Activated T-cell treated with anti-CD3 and anti-CD28 coated beads, Interleukin-2, amount 50 U/mL, for 24 hours (primary cell): ENCODE measurements at regions not wholly inside any gene's neighbourhood (a gene's known extent, or its start where the extent isn't known, plus 50 kb on each side); places are given as distances from the start of the nearest gene placed in this dataset.

Experiments
- DNase-seq: peaks from one replicate; pipeline ENCODE4 v3.0.0-alpha.2; 2020
- H3K27ac Mint-ChIP-seq: 2 replicates; pipeline ENCODE4 v1.8.0; 2020; ENCODE audit warnings: mild to moderate bottlenecking, mixed read lengths
- H3K27me3 Mint-ChIP-seq: 2 replicates; pipeline ENCODE4 v1.8.0; 2020; ENCODE audit warnings: mixed read lengths
- H3K36me3 Mint-ChIP-seq: 2 replicates; pipeline ENCODE4 v1.8.0; 2020; ENCODE audit warnings: low read depth, mixed read lengths
- H3K4me1 Mint-ChIP-seq: 2 replicates; pipeline ENCODE4 v1.8.0; 2020; ENCODE audit warnings: low read depth, mixed read lengths
- H3K4me3 Mint-ChIP-seq: 2 replicates; pipeline ENCODE4 v1.8.0; 2020; ENCODE audit warnings: mild to moderate bottlenecking, moderate library complexity, mixed read lengths
- H3K9me3 Mint-ChIP-seq: 2 replicates; pipeline ENCODE4 v1.8.0; 2020; ENCODE audit warnings: mixed read lengths

- H3K36me3 Mint-ChIP-seq = no peaks in the 10 kb centered on the region
- peak overlapping the region; percentile 69 for H3K4me3 Mint-ChIP-seq
- H3K27ac Mint-ChIP-seq = peak overlapping the region; percentile 88
- H3K9me3 Mint-ChIP-seq = peaks cover 11% of the 10 kb centered on the region
- H3K4me1 Mint-ChIP-seq = peaks cover 51% of the 10 kb centered on the region
- DNase-seq = peak; percentile 72
- H3K27me3 Mint-ChIP-seq = no peaks in the 10 kb centered on the region
Observed at GRCh38 chr2:9739531-9739964, 103.7 kb upstream of the TAF1B start.

- Mint-ChIP-seq H3K4me1 (peaks cover 43% of the 10 kb centered on the region), H3K36me3 (no peaks in the 10 kb centered on the region), H3K4me3 (no peak overlapping the region), H3K27me3 (no peaks in the 10 kb centered on the region), H3K27ac (no peak overlapping the region), H3K9me3 (peaks cover 4% of the 10 kb centered on the region)
- no peak for DNase-seq
Observed at GRCh38 chr2:9740382-9741073, 102.7 kb upstream of the TAF1B start.

- DNase-seq = no peak
- Mint-ChIP-seq H3K27ac (no peak overlapping the region), H3K27me3 (no peaks in the 10 kb centered on the region), H3K9me3 (peaks cover 4% of the 10 kb centered on the region), H3K4me1 (peaks cover 37% of the 10 kb centered on the region), H3K4me3 (no peak overlapping the region), H3K36me3 (no peaks in the 10 kb centered on the region)
Observed at GRCh38 chr2:9741110-9741509, 102.2 kb upstream of the TAF1B start.

GRCh38 chr2:9742601-9743000 is 100.7 kb upstream of the TAF1B start:
- Mint-ChIP-seq H3K4me1 (peaks cover 25% of the 10 kb centered on the region), H3K36me3 (no peaks in the 10 kb centered on the region), H3K9me3 (peaks cover 4% of the 10 kb centered on the region), H3K4me3 (no peak overlapping the region), H3K27me3 (no peaks in the 10 kb centered on the region), H3K27ac (no peak overlapping the region)
- no peak for DNase-seq

GRCh38 chr2:9744256-9745004 is 98.8 kb upstream of the TAF1B start:
- peaks cover 19% of the 10 kb centered on the region for H3K4me1 Mint-ChIP-seq
- no peak for DNase-seq
- no peaks in the 10 kb centered on the region for H3K36me3 Mint-ChIP-seq
- no peak overlapping the region for H3K4me3 Mint-ChIP-seq
- H3K27me3 Mint-ChIP-seq = no peaks in the 10 kb centered on the region
- no peak overlapping the region for H3K27ac Mint-ChIP-seq
- H3K9me3 Mint-ChIP-seq = peaks cover 4% of the 10 kb centered on the region

- Mint-ChIP-seq H3K4me1 (peaks cover 18% of the 10 kb centered on the region), H3K36me3 (no peaks in the 10 kb centered on the region), H3K27ac (no peak overlapping the region), H3K27me3 (no peaks in the 10 kb centered on the region), H3K4me3 (no peak overlapping the region), H3K9me3 (peaks cover 4% of the 10 kb centered on the region)
- DNase-seq = no peak
Observed at GRCh38 chr2:9745153-9745899, 97.9 kb upstream of the TAF1B start.

GRCh38 chr2:9747396-9747795 is 95.9 kb upstream of the TAF1B start:
- no peak for DNase-seq
- Mint-ChIP-seq H3K36me3 (no peaks in the 10 kb centered on the region), H3K4me1 (peaks cover 35% of the 10 kb centered on the region), H3K27me3 (no peaks in the 10 kb centered on the region), H3K9me3 (no peaks in the 10 kb centered on the region), H3K27ac (no peak overlapping the region), H3K4me3 (no peak overlapping the region)

GRCh38 chr2:9748577-9748976 is 94.7 kb upstream of the TAF1B start:
- no peak overlapping the region for H3K4me3 Mint-ChIP-seq
- H3K27me3 Mint-ChIP-seq = no peaks in the 10 kb centered on the region
- no peaks in the 10 kb centered on the region for H3K9me3 Mint-ChIP-seq
- no peak for DNase-seq
- peak overlapping the region; percentile 62 for H3K27ac Mint-ChIP-seq
- peaks cover 47% of the 10 kb centered on the region for H3K4me1 Mint-ChIP-seq
- no peaks in the 10 kb centered on the region for H3K36me3 Mint-ChIP-seq

- H3K27me3 Mint-ChIP-seq = no peaks in the 10 kb centered on the region
- peak overlapping the region; percentile 62 for H3K27ac Mint-ChIP-seq
- H3K36me3 Mint-ChIP-seq = no peaks in the 10 kb centered on the region
- no peak overlapping the region for H3K4me3 Mint-ChIP-seq
- H3K9me3 Mint-ChIP-seq = no peaks in the 10 kb centered on the region
- peaks cover 57% of the 10 kb centered on the region for H3K4me1 Mint-ChIP-seq
- no peak for DNase-seq
Observed at GRCh38 chr2:9749546-9750223, 93.6 kb upstream of the TAF1B start.

GRCh38 chr2:9750224-9751215 is 92.8 kb upstream of the TAF1B start:
- H3K4me3 Mint-ChIP-seq = no peak overlapping the region

GRCh38 chr2:9751831-9752230 is 91.4 kb upstream of the TAF1B start:
- H3K4me3 Mint-ChIP-seq = no peak overlapping the region
- peaks cover 16% of the 10 kb centered on the region for H3K27me3 Mint-ChIP-seq
- no peaks in the 10 kb centered on the region for H3K36me3 Mint-ChIP-seq
- H3K9me3 Mint-ChIP-seq = no peaks in the 10 kb centered on the region
- peak overlapping the region; percentile 96 for H3K27ac Mint-ChIP-seq
- no peak for DNase-seq
- H3K4me1 Mint-ChIP-seq = peaks cover 64% of the 10 kb centered on the region

More at GRCh38 chr2:9750224-9751215, 92.8 kb upstream of the TAF1B start:
- no peak for DNase-seq
- Mint-ChIP-seq H3K36me3 (no peaks in the 10 kb centered on the region), H3K27ac (peak overlapping the region; percentile 3), H3K4me1 (peaks cover 64% of the 10 kb centered on the region), H3K9me3 (no peaks in the 10 kb centered on the region), H3K27me3 (peaks cover 5% of the 10 kb centered on the region)

GRCh38 chr2:9752441-9753275 is 90.6 kb upstream of the TAF1B start:
- H3K4me1 Mint-ChIP-seq = peaks cover 70% of the 10 kb centered on the region
- peak overlapping the region; percentile 48 for H3K4me3 Mint-ChIP-seq
- H3K9me3 Mint-ChIP-seq = no peaks in the 10 kb centered on the region
- H3K27me3 Mint-ChIP-seq = peaks cover 23% of the 10 kb centered on the region
- peak overlapping the region; percentile 96 for H3K27ac Mint-ChIP-seq
- DNase-seq = peak; percentile 88
- H3K36me3 Mint-ChIP-seq = no peaks in the 10 kb centered on the region

- DNase-seq = peak; percentile 69
- Mint-ChIP-seq H3K9me3 (no peaks in the 10 kb centered on the region), H3K27me3 (peaks cover 27% of the 10 kb centered on the region), H3K4me3 (peak overlapping the region; percentile 48), H3K27ac (peak overlapping the region; percentile 96), H3K4me1 (peaks cover 71% of the 10 kb centered on the region), H3K36me3 (no peaks in the 10 kb centered on the region)
Observed at GRCh38 chr2:9753276-9753600, 90.0 kb upstream of the TAF1B start.
